Neural progenitor cell (in vitro differentiated cells): ENCODE measurements at regions not wholly inside any gene's neighbourhood (a gene's known extent, or its start where the extent isn't known, plus 50 kb on each side); places are given as distances from the start of the nearest gene placed in this dataset.

Experiments
- DNase-seq: peaks from one replicate; pipeline ENCODE4 v3.0.0-alpha.2; 2016; ENCODE audit warnings: low spot score
- H2AFZ ChIP-seq: fragments of 200-600 bp; sonication (generic); replicated peaks from 2 replicates; pipeline ENCODE4 v1.6.1; 2016; ENCODE audit warnings: antibody characterized with exemption
- H3F3A ChIP-seq: fragments of 200-600 bp; sonication (generic); 2 replicates; pipeline ENCODE4 v1.6.1; 2016; ENCODE audit warnings: antibody characterized with exemption, low read depth
- H3K27ac ChIP-seq: fragments of 200-600 bp; sonication (generic); 2 replicates; pipeline ENCODE4 v1.5.1; 2016; ENCODE audit warnings: mild to moderate bottlenecking
- H3K27me3 ChIP-seq: fragments of 200-600 bp; sonication (generic); 2 replicates; pipeline ENCODE4 v1.6.1; 2016; ENCODE audit warnings: mild to moderate bottlenecking, moderate library complexity
- H3K36me3 ChIP-seq: fragments of 200-600 bp; sonication (generic); 2 replicates; pipeline ENCODE4 v1.5.1; 2016
- H3K4me1 ChIP-seq: fragments of 200-600 bp; sonication (generic); 2 replicates; pipeline ENCODE4 v1.6.1; 2016; ENCODE audit warnings: mixed run types
- H3K4me2 ChIP-seq: fragments of 200-600 bp; sonication (generic); 2 replicates; pipeline ENCODE4 v1.6.1; 2016
- H3K4me3 ChIP-seq: fragments of 200-600 bp; sonication (generic); 2 replicates; pipeline ENCODE4 v1.5.1; 2016
- H3K79me2 ChIP-seq: fragments of 200-600 bp; sonication (generic); 2 replicates; pipeline ENCODE4 v1.6.1; 2016; ENCODE audit warnings: low read depth
- H3K9ac ChIP-seq: fragments of 200-600 bp; sonication (generic); 2 replicates; pipeline ENCODE4 v1.6.1; 2016
- H3K9me3 ChIP-seq: fragments of 200-600 bp; sonication (generic); 2 replicates; pipeline ENCODE4 v1.5.1; 2016; ENCODE audit warnings: low read depth
- H4K20me1 ChIP-seq: fragments of 200-600 bp; sonication (generic); 2 replicates; pipeline ENCODE4 v1.6.1; 2016; ENCODE audit warnings: low read depth
- H3K27ac Mint-ChIP-seq: 3 replicates; pipeline ENCODE4 v1.8.0; 2021; ENCODE audit warnings: mixed read lengths
- H3K27me3 Mint-ChIP-seq: 2 replicates; pipeline ENCODE4 v1.8.0; 2022; ENCODE audit warnings: low read depth, mild to moderate bottlenecking, inconsistent platforms, moderate library complexity, mixed read lengths; ENCODE audit not compliant: insufficient read depth
- H3K36me3 Mint-ChIP-seq: 3 replicates; pipeline ENCODE4 v1.8.0; 2021; ENCODE audit warnings: mixed read lengths
- H3K4me1 Mint-ChIP-seq: 3 replicates; pipeline ENCODE4 v1.8.0; 2021; ENCODE audit warnings: mixed read lengths
- H3K4me3 Mint-ChIP-seq: 3 replicates; pipeline ENCODE4 v1.8.0; 2021; ENCODE audit warnings: mild to moderate bottlenecking, moderate library complexity, mixed read lengths
- H3K9me3 Mint-ChIP-seq: 3 replicates; pipeline ENCODE4 v1.8.0; 2020; ENCODE audit warnings: mixed read lengths
- EZH2 ChIP-seq: fragments of 200-600 bp; sonication (generic); IDR thresholded peaks from 2 replicates; pipeline ENCODE4 v1.6.1; 2017; ENCODE audit warnings: antibody characterized with exemption, mild to moderate bottlenecking, moderate library complexity
- EZH2phosphoT487 ChIP-seq: fragments of 200-600 bp; sonication (generic); IDR thresholded peaks from 2 replicates; pipeline ENCODE4 v1.6.1; 2017; ENCODE audit warnings: antibody characterized with exemption
- TF ChIP-seq, protein P1 (sequence below): fragments of 200-600 bp; sonication (generic); IDR thresholded peaks from 2 replicates; pipeline ENCODE4 v1.5.1; 2017; ENCODE audit warnings: antibody characterized with exemption, mild to moderate bottlenecking

DNA sequence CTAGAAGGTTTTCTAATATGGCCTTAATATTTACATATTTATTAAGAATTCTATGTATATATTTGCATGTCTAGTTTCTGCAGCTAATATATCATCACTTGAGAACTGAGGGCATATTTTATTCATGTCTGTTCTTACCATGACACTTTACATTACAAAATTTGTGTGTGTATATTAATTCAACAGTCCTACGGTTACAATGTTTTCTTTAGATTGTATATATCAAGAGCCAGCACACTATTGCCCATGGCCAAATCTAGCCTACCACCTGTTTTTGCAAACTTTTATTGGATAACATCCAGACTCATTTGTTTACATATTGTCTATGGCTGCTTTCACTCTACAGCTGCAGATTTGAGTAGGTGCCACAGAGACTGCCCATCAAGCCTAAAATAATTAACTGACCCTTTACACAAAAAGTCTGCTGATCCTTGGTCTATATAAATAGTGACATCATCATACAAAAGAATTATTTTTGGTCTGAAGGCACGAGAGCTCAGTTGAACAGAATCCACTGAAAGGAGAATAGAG, 577.4 kb upstream of the PBX1 start:
- H3K9ac ChIP-seq = no peak overlapping the region
- H3K79me2 ChIP-seq = no peaks in the 10 kb centered on the region
- H3F3A ChIP-seq = no peaks in the 10 kb centered on the region
- Mint-ChIP-seq H3K4me1 (no peaks in the 10 kb centered on the region), H3K27ac (no peak overlapping the region), H3K9me3 (no peaks in the 10 kb centered on the region), H3K4me3 (no peak overlapping the region), H3K36me3 (no peaks in the 10 kb centered on the region), H3K27me3 (peaks cover 2% of the 10 kb centered on the region)
- TF ChIP-seq, protein P1, sequence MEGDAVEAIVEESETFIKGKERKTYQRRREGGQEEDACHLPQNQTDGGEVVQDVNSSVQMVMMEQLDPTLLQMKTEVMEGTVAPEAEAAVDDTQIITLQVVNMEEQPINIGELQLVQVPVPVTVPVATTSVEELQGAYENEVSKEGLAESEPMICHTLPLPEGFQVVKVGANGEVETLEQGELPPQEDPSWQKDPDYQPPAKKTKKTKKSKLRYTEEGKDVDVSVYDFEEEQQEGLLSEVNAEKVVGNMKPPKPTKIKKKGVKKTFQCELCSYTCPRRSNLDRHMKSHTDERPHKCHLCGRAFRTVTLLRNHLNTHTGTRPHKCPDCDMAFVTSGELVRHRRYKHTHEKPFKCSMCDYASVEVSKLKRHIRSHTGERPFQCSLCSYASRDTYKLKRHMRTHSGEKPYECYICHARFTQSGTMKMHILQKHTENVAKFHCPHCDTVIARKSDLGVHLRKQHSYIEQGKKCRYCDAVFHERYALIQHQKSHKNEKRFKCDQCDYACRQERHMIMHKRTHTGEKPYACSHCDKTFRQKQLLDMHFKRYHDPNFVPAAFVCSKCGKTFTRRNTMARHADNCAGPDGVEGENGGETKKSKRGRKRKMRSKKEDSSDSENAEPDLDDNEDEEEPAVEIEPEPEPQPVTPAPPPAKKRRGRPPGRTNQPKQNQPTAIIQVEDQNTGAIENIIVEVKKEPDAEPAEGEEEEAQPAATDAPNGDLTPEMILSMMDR = no peak
- no peak for TF ChIP-seq EZH2phosphoT487
- TF ChIP-seq EZH2 = no peak
- H3K4me1 ChIP-seq = no peaks in the 10 kb centered on the region
- H3K36me3 ChIP-seq = no peaks in the 10 kb centered on the region
- no peak overlapping the region for H2AFZ ChIP-seq
- no peak overlapping the region for H3K27ac ChIP-seq
- H3K27me3 ChIP-seq = no peaks in the 10 kb centered on the region
- DNase-seq = no peak
- H4K20me1 ChIP-seq = no peaks in the 10 kb centered on the region
- H3K4me2 ChIP-seq = no peak overlapping the region
- no peak overlapping the region for H3K4me3 ChIP-seq
- no peaks in the 10 kb centered on the region for H3K9me3 ChIP-seq

DNA sequence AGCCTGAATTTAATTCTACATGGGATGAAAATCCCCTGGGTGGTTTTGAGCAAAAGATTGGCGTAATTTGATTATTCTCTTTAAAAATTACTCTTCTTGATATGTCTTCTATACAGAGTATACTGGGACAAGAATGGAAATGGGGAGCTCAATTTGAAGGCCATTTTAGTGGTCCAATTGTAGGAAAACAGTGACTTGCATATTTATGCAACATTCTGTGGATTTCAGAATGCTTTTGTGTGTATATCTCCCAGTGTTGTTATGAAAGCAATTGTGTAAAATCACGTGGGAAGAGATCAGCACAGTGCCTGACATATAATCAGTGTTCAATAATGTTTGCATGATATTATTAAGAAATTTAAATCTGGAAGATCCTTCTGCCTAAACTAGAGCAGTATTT, 575.9 kb upstream of the PBX1 start:
- Histone ChIP-seq H3K9me3 (no peaks in the 10 kb centered on the region), H2AFZ (no peak overlapping the region), H3K4me3 (no peak overlapping the region), H4K20me1 (no peaks in the 10 kb centered on the region), H3K4me1 (no peaks in the 10 kb centered on the region), H3K27ac (no peak overlapping the region), H3K27me3 (no peaks in the 10 kb centered on the region), H3K4me2 (no peak overlapping the region), H3K79me2 (no peaks in the 10 kb centered on the region), H3K36me3 (no peaks in the 10 kb centered on the region), H3F3A (no peaks in the 10 kb centered on the region), H3K9ac (no peak overlapping the region)
- no peaks in the 10 kb centered on the region for H3K9me3 Mint-ChIP-seq
- no peak overlapping the region for H3K27ac Mint-ChIP-seq
- peaks cover 2% of the 10 kb centered on the region for H3K27me3 Mint-ChIP-seq
- H3K4me1 Mint-ChIP-seq = no peaks in the 10 kb centered on the region
- H3K4me3 Mint-ChIP-seq = no peak overlapping the region
- TF ChIP-seq EZH2 (no peak), EZH2phosphoT487 (no peak)
- TF ChIP-seq, protein P1 = no peak
- DNase-seq = no peak
- H3K36me3 Mint-ChIP-seq = no peaks in the 10 kb centered on the region

DNA sequence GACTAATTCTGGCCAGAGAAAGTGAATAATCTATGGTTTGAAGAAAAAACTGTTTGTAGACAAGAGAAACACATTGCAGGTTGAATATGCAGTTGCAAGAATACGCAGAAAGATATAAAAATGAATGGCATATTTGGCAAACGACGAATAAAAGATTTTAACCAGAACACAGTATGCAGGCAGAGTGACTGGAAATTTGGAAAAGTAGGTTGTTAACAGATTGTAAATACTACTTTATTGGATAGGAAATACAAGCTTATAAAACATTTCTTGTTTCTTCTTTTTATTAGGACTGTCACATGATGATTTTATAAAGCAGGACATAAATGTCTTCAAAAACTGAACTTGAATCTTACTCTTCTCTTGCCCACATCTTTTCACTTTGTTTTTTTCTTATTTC, 573.3 kb upstream of the PBX1 start:
- Histone ChIP-seq H2AFZ (no peak overlapping the region), H3K36me3 (no peaks in the 10 kb centered on the region), H3K27ac (no peak overlapping the region), H3K4me1 (no peaks in the 10 kb centered on the region), H3F3A (no peaks in the 10 kb centered on the region), H4K20me1 (no peaks in the 10 kb centered on the region), H3K4me3 (no peak overlapping the region), H3K4me2 (no peak overlapping the region), H3K9ac (no peak overlapping the region), H3K79me2 (no peaks in the 10 kb centered on the region), H3K27me3 (no peaks in the 10 kb centered on the region), H3K9me3 (no peaks in the 10 kb centered on the region)
- no peaks in the 10 kb centered on the region for H3K36me3 Mint-ChIP-seq
- H3K4me3 Mint-ChIP-seq = no peak overlapping the region
- peaks cover 3% of the 10 kb centered on the region for H3K27me3 Mint-ChIP-seq
- H3K9me3 Mint-ChIP-seq = no peaks in the 10 kb centered on the region
- TF ChIP-seq EZH2phosphoT487 (no peak), EZH2 (no peak)
- TF ChIP-seq, protein P1 = no peak
- H3K27ac Mint-ChIP-seq = no peak overlapping the region
- DNase-seq = no peak
- H3K4me1 Mint-ChIP-seq = no peaks in the 10 kb centered on the region
